Activated CD8-positive, alpha-beta memory T cell treated with anti-CD3 and anti-CD28 coated beads, Interleukin-2, amount 50 U/mL, for 24 hours (primary cell): ENCODE measurements at regions not wholly inside any gene's neighbourhood (a gene's known extent, or its start where the extent isn't known, plus 50 kb on each side); places are given as distances from the start of the nearest gene placed in this dataset.
"Not testable (repeated sequence)": the region's sequence is repeated elsewhere in the genome, so short reads cannot be mapped to it uniquely, and the experiment has no call there.

Experiments used
- DNase-seq: peaks from one replicate; pipeline ENCODE4 v3.0.0-alpha.2; 2020; ENCODE audit errors: extremely low read depth

DNA sequence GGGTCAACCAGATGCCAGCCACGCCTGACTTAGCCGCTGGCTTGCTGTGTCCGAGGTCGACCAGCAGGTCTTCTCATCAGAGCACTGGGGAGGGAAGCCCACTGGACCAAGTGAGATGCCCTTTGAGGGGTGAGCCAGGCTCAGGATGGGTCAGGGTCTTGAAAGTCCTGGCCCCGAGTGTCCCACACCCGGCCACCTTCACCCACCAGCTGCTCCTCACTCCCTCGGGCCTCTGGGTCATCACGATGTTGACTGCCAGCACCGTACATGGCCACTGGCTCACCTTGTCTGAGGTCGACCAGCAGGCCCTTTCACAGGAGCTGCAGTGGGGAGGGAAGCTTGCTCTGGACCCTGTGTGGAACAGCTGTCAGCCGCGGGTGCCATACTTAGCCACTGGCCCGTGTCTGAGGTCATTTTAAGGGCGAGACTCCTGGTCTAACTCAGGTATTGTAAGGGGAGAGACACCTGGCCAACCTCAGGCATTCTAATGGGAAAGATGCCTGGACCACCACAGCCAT, 1361.3 kb downstream of the UQCRFS1 start:
- no peak for DNase-seq

GRCh38 chr19:27851002-27851481, 1361.9 kb downstream of the UQCRFS1 start:
- DNase-seq: no peak

GRCh38 chr19:27846944-27847343, 1366.0 kb downstream of the UQCRFS1 start:
- no peak for DNase-seq

GRCh38 chr19:27844261-27844660, 1368.7 kb downstream of the UQCRFS1 start:
- DNase-seq: no peak

GRCh38 chr19:27843861-27844260, 1369.1 kb downstream of the UQCRFS1 start:
- no peak for DNase-seq

GRCh38 chr19:27833031-27833430, 1379.9 kb downstream of the UQCRFS1 start:
- DNase-seq: no peak

DNA sequence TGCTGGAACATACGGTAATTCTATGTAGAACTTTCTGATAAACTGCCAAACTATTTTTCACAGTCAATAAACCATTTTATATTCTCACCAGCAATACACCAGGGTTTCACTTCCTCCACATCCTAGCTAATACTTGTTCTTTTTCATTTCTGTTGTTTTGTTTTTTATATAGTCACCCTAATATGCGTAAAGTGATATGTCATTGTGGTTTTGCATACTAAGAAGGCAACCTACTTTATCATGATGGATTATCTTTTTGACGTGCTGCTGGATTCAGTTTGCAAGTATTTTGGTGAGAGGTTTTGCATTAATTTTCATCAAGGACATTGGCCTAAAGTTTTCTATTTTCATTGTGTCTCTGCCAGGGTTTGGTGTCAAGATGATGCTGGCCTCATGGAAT, 1384.1 kb downstream of the UQCRFS1 start:
- DNase-seq: no peak

DNA sequence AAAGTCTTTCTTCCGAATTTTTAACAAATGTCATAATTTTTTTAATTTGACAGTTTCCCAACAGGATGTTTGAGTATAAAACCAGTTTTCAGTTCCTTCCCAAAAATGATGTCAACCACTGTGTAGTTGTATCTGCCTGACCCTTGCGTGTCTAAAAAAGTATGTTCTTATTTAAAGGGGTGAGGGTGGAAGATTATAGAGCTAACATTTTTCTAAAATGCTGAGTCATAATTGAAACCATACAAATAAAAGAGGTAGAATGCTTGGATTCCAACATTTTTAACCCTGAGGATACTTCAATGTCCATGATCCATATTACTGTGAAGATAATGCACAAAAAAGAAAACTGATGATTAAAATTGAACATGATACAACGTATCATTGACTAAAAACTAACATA, 1388.8 kb downstream of the UQCRFS1 start:
- DNase-seq: no peak

DNA sequence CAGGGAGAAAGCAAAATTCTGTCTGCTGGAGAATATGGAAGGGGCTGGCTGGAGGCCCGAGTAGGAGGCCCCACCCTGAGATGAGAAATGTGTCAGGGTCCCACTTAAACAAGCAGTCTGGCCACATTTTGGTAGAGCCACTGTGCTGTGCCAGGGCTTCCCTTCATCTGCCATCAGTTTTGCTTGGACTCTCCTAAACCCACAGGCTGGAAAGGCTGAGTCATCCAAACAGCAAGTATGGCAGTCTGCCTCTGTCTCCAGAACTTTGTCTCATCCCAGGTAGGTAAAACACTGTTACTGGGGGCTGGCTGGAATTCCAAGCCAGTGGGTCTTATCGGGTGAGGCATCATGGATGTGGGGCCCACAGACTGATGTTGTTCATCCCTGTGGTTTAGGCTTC, 1390.6 kb downstream of the UQCRFS1 start:
- no peak for DNase-seq

GRCh38 chr19:27821418-27822018, 1391.4 kb downstream of the UQCRFS1 start:
- DNase-seq: no peak

GRCh38 chr19:27815985-27816384, 1397.0 kb downstream of the UQCRFS1 start:
- no peak for DNase-seq

DNA sequence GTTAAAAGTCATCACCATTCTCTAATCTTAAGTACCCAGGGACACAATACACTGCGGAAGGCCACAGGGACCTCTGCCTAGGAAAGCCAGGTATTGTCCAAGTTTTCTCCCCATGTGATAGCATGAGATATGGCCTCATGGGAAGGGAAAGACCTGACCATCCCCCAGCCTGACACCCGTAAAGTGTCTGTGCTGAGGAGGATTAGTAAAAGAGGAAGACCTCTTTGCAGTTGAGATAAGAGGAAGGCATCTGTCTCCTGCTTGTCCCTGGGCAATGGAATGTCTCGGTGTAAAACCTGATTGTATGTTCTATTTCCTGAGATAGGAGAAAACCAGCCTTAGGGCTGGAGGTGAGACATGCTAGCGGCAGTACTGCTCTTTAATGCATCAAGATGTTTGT, 1398.1 kb downstream of the UQCRFS1 start:
- not testable (repeated sequence) for DNase-seq

DNA sequence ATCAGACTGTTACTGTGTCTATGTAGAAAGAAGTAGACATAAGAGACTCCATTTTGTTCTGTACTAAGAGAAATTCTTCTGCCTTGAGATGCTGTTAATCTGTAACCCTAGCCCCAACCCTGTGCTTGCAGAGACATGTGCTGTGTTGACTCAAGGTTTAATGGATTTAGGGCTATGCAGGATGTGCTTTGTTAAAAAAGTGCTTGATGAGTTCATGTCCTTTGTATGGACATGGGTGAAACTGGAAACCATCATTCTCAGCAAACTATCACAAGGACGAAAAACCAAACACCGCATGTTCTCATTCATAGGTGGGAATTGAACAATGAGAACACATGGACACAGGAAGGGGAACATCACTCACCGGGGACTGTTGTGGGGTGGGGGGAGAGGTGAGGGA, 1398.7 kb downstream of the UQCRFS1 start:
- DNase-seq: not testable (repeated sequence)

GRCh38 chr19:27806471-27807070, 1406.4 kb downstream of the UQCRFS1 start:
- DNase-seq: no peak

DNA sequence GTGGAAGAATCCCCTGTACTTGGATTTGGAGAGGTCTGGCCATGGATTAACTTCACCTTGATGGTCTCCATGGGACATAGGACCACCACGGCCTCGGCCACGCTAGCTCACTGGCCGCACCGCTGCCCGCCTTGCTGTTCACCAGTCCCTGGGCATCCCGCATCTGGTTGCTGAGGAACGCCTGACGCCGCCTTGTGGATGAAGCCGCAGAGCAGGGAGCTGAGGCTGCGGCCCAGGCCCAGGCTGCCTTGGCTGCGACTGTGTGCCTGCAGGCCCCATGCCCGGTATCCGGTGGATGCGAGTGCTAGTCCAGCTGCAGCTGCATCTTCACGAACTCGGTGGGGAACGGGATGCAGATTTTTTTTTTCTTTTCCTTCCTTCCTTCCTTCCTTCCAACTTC, 1407.1 kb downstream of the UQCRFS1 start:
- no peak for DNase-seq

GRCh38 chr19:27802293-27802692, 1410.7 kb downstream of the UQCRFS1 start:
- DNase-seq: not testable (repeated sequence)

GRCh38 chr19:27796540-27796939, 1416.4 kb downstream of the UQCRFS1 start:
- no peak for DNase-seq

DNA sequence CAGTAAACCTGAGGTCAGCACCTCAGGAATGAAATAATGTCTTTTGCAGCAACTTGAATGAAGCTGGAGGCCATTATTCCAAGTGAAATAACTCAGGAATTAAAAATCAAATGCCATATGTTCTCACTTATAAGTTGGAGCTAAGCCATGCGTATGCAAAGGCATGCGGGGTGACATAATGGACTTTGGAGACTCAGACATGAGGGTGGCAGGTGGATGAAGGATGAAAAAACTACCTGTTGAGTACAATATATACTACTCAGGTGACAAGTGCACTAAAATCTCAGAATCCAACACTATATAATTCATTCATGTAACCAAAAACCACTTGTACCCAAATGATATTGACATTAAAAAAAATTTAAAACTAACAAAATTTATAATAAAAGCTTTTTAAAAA, 1416.9 kb downstream of the UQCRFS1 start:
- DNase-seq: no peak

DNA sequence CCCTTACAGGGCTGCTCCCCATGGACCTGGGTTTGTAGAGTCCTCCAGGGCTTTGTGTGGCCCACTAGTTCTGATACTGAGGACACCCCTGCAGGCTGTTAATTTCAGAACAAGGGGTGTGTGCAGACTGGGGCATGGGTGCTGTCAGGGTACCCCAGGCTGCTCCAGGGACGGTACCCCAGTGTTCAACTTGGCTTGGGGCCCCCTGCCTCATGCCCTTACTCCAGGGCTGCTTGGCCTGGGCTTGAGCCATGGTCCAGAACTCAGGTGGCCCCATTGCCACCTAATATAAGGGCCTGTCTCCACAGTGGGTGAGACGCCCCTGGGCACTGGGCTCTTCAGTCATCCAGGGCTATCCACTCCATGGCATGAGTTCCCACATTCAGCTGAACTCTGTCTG, 1417.6 kb downstream of the UQCRFS1 start:
- no peak for DNase-seq

GRCh38 chr19:27794494-27795042, 1418.4 kb downstream of the UQCRFS1 start:
- no peak for DNase-seq

GRCh38 chr19:27793644-27794493, 1419.1 kb downstream of the UQCRFS1 start:
- peak; percentile 85 for DNase-seq

GRCh38 chr19:27793128-27793643, 1419.8 kb downstream of the UQCRFS1 start:
- DNase-seq: peak; percentile 61
